ENCODE measurements at regions not wholly inside any gene's neighbourhood (a gene's known extent, or its start where the extent isn't known, plus 50 kb on each side); places are given as distances from the start of the nearest gene placed in this dataset.

DNA sequence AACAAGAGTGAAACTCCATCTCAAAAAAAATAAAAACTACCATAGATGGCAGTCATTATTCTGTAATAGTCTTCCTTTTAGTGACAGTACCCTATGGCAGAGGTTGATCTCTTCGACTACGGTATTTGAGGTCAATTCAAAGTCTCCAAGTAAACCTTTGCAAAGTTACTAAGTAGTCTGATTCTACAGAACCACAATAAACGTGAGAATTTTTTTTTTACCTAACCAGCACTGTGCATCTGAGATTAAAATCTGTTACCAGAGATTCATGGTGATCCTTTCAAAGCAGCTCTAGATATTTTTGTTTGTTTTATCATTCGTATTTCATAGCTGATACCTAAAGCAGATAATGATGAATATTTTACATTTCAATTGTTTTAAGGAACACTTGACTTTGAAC, 86.6 kb upstream of the CHD2 start:
- H3K36me3 ChIP-seq (replicated peaks in 1 of 2; ENCODE audit: insufficient read depth in 1 of 2, low read depth in 2 of 2) = no peaks in the 10 kb centered on the region
- no peak overlapping the region for H3K4me3 ChIP-seq
- H3K27me3 ChIP-seq = no peaks in the 10 kb centered on the region
- intact Hi-C loops (cut with DNase I) = no loop called here
- H3K27ac ChIP-seq = no peak overlapping the region
- DNase-seq (no peak), ATAC-seq (no peak)
- TF ChIP-seq POLR2A (IDR thresholded peaks at IDR 0.05) = no peak
- TF ChIP-seq, protein P1, sequence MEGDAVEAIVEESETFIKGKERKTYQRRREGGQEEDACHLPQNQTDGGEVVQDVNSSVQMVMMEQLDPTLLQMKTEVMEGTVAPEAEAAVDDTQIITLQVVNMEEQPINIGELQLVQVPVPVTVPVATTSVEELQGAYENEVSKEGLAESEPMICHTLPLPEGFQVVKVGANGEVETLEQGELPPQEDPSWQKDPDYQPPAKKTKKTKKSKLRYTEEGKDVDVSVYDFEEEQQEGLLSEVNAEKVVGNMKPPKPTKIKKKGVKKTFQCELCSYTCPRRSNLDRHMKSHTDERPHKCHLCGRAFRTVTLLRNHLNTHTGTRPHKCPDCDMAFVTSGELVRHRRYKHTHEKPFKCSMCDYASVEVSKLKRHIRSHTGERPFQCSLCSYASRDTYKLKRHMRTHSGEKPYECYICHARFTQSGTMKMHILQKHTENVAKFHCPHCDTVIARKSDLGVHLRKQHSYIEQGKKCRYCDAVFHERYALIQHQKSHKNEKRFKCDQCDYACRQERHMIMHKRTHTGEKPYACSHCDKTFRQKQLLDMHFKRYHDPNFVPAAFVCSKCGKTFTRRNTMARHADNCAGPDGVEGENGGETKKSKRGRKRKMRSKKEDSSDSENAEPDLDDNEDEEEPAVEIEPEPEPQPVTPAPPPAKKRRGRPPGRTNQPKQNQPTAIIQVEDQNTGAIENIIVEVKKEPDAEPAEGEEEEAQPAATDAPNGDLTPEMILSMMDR (IDR thresholded peaks at IDR 0.05) = no peak
- WGBS, 2 donors = 54 to 58% methylated on average over 4 of the region's 4 CpGs
- no peaks in the 10 kb centered on the region for H3K9me3 ChIP-seq
- H3K4me1 ChIP-seq = peaks cover 28% of the 10 kb centered on the region

DNA sequence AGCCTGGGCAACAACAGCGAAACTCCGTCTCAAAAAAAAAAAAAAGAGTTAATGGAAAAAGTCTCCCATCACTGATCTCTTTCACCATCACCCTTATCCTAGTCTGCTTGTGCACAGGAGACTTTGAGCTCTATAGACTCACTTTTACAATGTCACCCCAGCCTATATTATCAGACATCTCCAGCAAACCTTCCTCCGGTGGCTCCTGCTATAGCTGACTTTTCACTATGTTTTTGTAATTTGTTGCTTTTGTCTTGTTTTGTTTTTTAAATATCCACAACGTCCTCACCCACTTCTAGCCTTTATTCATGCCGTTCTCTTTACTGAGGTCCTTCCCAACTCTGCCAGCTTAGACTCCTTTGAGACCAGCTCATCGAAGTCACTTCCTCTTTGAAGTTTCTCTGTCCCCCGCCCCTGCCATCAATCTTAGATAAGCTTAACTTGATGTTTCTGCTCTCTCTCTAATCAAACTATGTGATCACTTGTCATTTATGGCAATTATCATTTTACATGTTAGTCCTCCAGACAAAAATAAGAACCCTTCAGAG, 82.7 kb upstream of the CHD2 start:
- TF ChIP-seq POLR2A (IDR thresholded peaks at IDR 0.05) = no peak
- TF ChIP-seq, protein P1 (IDR thresholded peaks at IDR 0.05) = no peak
- peaks cover 45% of the 10 kb centered on the region for H3K4me1 ChIP-seq
- intact Hi-C loops (cut with DNase I) = no loop called here
- H3K9me3 ChIP-seq = no peaks in the 10 kb centered on the region
- H3K36me3 ChIP-seq (replicated peaks in 1 of 2; ENCODE audit: insufficient read depth in 1 of 2, low read depth in 2 of 2) = no peaks in the 10 kb centered on the region
- DNase-seq (no peak), ATAC-seq (no peak)
- whole genome bisulfite sequencing, 2 donors = 60 to 70% methylated on average over 7 of the region's 7 CpGs
- H3K27me3 ChIP-seq = no peaks in the 10 kb centered on the region
- no peak overlapping the region for H3K4me3 ChIP-seq
- peak overlapping the region in 2 of 4 donors; percentile 8 to 94 for H3K27ac ChIP-seq

DNA sequence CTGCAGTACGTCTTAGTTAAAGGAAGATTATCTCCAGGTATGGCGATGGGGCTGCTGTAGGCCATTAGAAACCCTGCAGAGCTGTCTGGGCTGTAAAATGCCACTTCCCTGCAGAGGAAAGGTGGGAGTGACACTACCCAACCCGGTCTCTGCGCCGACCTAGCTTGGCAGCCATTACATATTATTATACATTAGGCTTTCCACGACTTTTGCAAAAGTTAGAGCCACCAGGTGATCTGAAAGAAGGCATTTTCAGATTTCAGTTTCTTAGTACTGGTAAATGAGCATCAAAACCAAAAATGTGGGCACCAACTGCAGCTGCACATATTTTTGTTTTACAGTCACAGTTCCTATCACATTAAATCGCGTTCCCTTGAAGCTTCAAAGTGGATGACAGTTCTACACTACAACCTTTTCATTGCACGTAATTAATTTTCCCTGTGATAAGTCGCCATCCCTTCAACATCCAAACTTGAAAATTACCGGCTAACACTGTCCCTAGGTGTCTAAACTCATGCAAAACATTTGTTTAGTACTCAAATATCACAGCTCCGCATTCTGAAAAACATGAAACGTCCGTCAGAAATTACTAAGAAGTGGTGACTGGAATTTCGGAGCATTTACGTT, 81.4 kb upstream of the CHD2 start:
- Histone ChIP-seq H3K9me3 (no peaks in the 10 kb centered on the region), H3K4me1 (peaks cover 39% of the 10 kb centered on the region), H3K27me3 (no peaks in the 10 kb centered on the region), H3K27ac (peak overlapping the region; percentile 12 to 94 (median 90)), H3K36me3 (replicated peaks in 1 of 2; ENCODE audit: insufficient read depth in 1 of 2, low read depth in 2 of 2) (no peaks in the 10 kb centered on the region), H3K4me3 (no peak overlapping the region)
- no peak for DNase-seq
- 44 to 51% methylated on average over 16 of the region's 16 CpGs for WGBS, 2 donors
- intact Hi-C loops (cut with DNase I) = no loop called here
- no peak for TF ChIP-seq POLR2A (IDR thresholded peaks at IDR 0.05)
- TF ChIP-seq, protein P1 (IDR thresholded peaks at IDR 0.05) = no peak
- ATAC-seq = no peak

DNA sequence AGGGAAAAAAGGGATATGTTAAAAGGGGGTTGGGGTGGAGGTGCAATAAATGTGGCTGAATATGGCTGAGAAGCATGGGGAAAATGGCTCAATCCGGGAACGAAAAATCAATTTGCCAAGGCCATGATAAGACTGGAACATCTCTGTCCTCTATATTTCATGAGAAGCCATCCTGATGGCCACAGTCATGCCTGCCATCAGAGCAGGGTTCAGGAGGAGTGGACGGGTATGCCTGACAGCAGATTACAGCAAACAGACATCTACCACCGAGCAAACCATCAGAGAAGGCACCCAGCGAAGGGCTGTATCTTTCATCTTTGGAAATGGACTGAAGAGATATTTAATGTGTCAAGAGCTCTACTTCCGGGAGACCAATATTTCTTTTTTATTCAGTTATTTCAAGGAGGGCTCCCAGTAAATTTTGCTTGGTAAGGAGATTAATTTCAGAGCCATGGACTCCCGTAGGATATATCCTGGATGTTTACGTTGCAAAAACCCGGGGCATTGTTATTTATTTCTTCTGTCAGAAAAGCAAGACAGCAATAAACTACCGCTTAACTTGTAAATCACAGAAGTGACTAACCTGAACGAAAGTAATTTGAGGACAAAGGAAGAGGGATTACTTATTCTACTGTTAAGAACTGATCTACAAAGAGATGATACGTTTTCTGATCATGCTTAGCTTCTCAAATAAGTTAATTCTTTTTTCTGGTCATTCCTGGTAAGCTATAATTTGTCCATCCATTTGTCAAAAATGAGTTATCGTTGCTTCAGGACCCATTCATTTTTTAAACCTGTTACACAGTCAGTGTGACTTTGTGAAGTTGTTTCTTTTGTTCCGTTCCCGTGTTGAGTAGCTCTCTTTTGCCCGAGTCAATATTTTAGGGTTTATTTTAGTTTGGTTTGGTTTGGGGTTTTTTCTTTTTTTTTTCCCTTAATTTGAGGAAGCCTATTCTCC, 80.6 kb upstream of the CHD2 start:
- no peaks in the 10 kb centered on the region for H3K27me3 ChIP-seq
- WGBS, 2 donors = 9% methylated on average over 16 of the region's 16 CpGs
- DNase-seq (no peak), ATAC-seq (no peak)
- H3K4me1 ChIP-seq = peaks cover 39% of the 10 kb centered on the region
- H3K36me3 ChIP-seq (replicated peaks in 1 of 2; ENCODE audit: insufficient read depth in 1 of 2, low read depth in 2 of 2) = no peaks in the 10 kb centered on the region
- H3K9me3 ChIP-seq = no peaks in the 10 kb centered on the region
- TF ChIP-seq POLR2A (IDR thresholded peaks at IDR 0.05) = no peak
- TF ChIP-seq, protein P1 (IDR thresholded peaks at IDR 0.05) = no peak
- intact Hi-C loops (cut with DNase I) = no loop called here
- peak overlapping the region; percentile 77 to 94 (median 90) for H3K27ac ChIP-seq
- no peak overlapping the region for H3K4me3 ChIP-seq
